ENCODE measurements at regions not wholly inside any gene's neighbourhood (a gene's known extent, or its start where the extent isn't known, plus 50 kb on each side); places are given as distances from the start of the nearest gene placed in this dataset.

DNA sequence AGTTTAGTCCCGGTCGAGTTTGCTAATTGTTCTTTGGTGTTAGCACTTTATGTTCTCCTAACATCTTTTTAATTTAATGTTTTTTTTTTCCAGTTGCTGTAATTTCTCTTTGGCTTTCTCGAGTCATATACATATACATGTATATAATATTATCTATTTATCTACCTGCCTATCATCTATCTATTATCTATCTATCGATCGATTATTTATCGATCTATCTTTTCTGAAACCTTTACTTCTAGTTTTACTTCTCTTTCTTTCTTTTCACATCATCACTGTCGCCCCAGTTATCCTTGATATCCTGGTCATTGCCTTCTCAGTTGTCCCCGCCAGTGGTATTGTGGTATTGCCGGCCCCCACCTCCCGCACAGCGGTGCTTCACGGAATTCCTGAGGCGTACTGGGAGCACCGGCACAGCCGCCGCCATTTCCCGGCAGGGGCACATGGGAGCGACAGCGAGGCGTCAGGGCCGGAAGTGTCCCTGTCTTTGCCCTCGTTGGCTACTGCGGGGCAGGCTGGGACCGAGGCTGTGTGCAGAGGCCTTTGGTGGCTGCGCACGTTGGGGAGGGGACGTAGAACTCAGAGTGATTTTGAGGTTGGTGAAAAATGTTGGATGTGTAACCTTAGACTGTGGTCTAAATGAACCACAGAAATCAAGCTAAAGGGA is 101.1 kb downstream of the NUF2 start:
- no peak for TF ChIP-seq ZFX (IDR thresholded peaks at IDR 0.05)
- TF ChIP-seq, protein P1, sequence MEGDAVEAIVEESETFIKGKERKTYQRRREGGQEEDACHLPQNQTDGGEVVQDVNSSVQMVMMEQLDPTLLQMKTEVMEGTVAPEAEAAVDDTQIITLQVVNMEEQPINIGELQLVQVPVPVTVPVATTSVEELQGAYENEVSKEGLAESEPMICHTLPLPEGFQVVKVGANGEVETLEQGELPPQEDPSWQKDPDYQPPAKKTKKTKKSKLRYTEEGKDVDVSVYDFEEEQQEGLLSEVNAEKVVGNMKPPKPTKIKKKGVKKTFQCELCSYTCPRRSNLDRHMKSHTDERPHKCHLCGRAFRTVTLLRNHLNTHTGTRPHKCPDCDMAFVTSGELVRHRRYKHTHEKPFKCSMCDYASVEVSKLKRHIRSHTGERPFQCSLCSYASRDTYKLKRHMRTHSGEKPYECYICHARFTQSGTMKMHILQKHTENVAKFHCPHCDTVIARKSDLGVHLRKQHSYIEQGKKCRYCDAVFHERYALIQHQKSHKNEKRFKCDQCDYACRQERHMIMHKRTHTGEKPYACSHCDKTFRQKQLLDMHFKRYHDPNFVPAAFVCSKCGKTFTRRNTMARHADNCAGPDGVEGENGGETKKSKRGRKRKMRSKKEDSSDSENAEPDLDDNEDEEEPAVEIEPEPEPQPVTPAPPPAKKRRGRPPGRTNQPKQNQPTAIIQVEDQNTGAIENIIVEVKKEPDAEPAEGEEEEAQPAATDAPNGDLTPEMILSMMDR (conservative IDR thresholded peaks at IDR 0.05), result no peak
